ENCODE measurements at regions not wholly inside any gene's neighbourhood (a gene's known extent, or its start where the extent isn't known, plus 50 kb on each side); places are given as distances from the start of the nearest gene placed in this dataset.
A peak's percentile ranks its signal among the peaks of the same experiment; 100 is the strongest.

GRCh38 chr1:243917177-243917862, 67.3 kb upstream of the AKT3 start:
- peak; percentile 80 for DNase-seq (ENCODE audit: low read depth, low spot score)

- no peak for DNase-seq (ENCODE audit: low read depth, low spot score)
These were observed 66.1 kb upstream of the AKT3 start for GRCh38 chr1:243916160-243916559.

DNA sequence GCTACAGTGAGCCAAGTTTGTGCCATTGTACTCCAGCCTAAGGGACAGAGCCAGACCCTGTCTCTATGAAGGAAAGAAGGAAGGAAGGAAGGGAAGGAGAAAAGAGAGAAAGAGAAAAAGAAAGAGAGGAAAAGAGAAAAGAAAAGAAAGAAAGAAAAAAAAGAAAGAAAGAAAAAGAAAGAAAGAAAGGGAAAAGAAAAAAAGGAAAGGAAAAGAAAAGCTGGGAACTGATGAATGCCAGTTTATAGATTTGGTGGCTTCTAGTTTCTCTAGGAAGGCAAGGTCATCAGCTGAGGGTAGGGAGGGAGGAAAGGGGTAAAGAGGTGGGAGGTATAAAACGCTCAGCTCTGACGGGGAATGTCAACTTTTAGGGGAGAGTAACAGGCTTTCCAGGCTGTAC, 62.3 kb upstream of the AKT3 start:
- no peak for DNase-seq (ENCODE audit: low read depth, low spot score)

GRCh38 chr1:243910607-243911006, 60.6 kb upstream of the AKT3 start:
- DNase-seq (ENCODE audit: low read depth, low spot score): no peak

DNA sequence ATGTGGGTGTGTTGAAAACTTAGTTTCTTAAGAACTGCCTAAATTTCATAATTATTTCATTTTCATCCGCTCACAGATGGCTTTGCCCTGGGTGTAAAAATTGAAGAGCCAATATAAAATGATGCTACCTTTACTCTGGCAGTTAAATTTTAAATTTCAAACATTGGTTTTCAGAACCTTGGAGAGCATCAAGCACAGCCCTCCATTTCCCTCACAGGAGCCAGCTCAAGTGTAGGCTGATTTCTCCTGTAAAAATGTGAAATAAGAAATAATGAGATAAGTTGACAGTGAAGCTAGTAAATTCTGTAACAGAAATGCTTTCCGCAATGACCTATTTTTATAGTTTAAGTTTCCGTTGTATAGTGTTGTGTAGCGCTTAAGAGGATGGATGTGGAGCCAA, 53.9 kb upstream of the AKT3 start:
- DNase-seq (ENCODE audit: low read depth, low spot score): no peak

DNA sequence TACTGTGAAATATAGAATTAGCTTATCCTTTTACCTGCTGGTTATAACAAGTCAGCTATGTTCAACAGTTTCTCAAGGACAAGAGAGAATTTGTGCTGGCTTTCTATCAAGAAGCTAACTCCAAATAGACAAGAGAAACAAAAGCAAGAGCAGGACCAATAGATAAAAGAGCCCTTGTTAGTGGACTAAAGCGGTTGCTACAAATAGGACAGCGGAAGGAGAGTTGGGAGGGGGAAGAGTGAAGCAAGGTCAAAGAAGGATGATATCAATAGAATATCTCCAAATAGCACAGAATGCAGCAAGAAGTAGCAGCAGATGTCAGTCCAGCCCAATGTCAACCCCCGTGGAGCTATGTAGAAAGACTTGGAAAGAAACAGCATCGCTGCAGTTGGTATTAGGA, 53.0 kb upstream of the AKT3 start:
- DNase-seq (ENCODE audit: low read depth, low spot score): no peak

GRCh38 chr1:243902100-243902499, 52.1 kb upstream of the AKT3 start:
- DNase-seq (ENCODE audit: low read depth, low spot score): no peak
